VCaP (cell line): ENCODE measurements at regions not wholly inside any gene's neighbourhood (a gene's known extent, or its start where the extent isn't known, plus 50 kb on each side); places are given as distances from the start of the nearest gene placed in this dataset.

Source experiments
- H3K27ac ChIP-seq: fragments of 450-650 bp; 2 replicates; pipeline ENCODE4 v1.5.1; 2017
- CTCF ChIP-seq: fragments of 450-650 bp; conservative IDR thresholded peaks from 2 replicates; pipeline ENCODE4 v1.5.1; 2017; ENCODE audit warnings: mild to moderate bottlenecking, moderate library complexity

GRCh38 chr9:28079677-28080076 is 506.4 kb upstream of the C9orf72 start:
- TF ChIP-seq CTCF, result no peak
- no peak overlapping the region for H3K27ac ChIP-seq

- no peak overlapping the region for H3K27ac ChIP-seq
- no peak for TF ChIP-seq CTCF
Measured at GRCh38 chr9:28082671-28083070, 509.4 kb upstream of the C9orf72 start.

GRCh38 chr9:28086881-28087280 is 513.6 kb upstream of the C9orf72 start:
- TF ChIP-seq CTCF, result no peak
- no peak overlapping the region for H3K27ac ChIP-seq

GRCh38 chr9:28092981-28093936 is 520.0 kb upstream of the C9orf72 start:
- H3K27ac ChIP-seq, result no peak overlapping the region; the same call in 1 of the 2 replicates
- no peak for TF ChIP-seq CTCF

GRCh38 chr9:28101509-28101908 is 528.2 kb upstream of the C9orf72 start:
- TF ChIP-seq CTCF, result no peak
- H3K27ac ChIP-seq, result no peak overlapping the region

GRCh38 chr9:28105001-28105400 is 531.7 kb upstream of the C9orf72 start:
- no peak overlapping the region for H3K27ac ChIP-seq

More at GRCh38 chr9:28105001-28105400, 531.7 kb upstream of the C9orf72 start:
- TF ChIP-seq CTCF, result no peak
